Adrenal gland (tissue), 5 donors: ENCODE measurements at regions not wholly inside any gene's neighbourhood (a gene's known extent, or its start where the extent isn't known, plus 50 kb on each side); places are given as distances from the start of the nearest gene placed in this dataset.
"Not testable (repeated sequence)": the region's sequence is repeated elsewhere in the genome, so short reads cannot be mapped to it uniquely, and the experiment has no call there.

Experiments used
- CTCF ChIP-seq, 6 experiments: fragments of 450-650 bp in 4 of 6; fragments of 200-600 bp in 2 of 6; sonication (generic) in 1 of 6; IDR thresholded peaks; 1 replicate in 5 of 6; 2 replicates in 1 of 6; pipeline versions ENCODE4 v1.5.1 to v1.8.0; 2016 to 2021; ENCODE audit warnings: antibody characterized with exemption in 6 of 6, mild to moderate bottlenecking in 2 of 6, moderate library complexity in 1 of 6
- POLR2A ChIP-seq, 2 donors: fragments of 450-650 bp; IDR thresholded peaks; one replicate each; pipeline ENCODE4 v1.6.1; 2017; ENCODE audit warnings: antibody characterized with exemption in 2 of 2, mild to moderate bottlenecking in 2 of 2, moderate library complexity in 1 of 2
- donor health status: DM: no; HTN: no; CAD: no.

- TF ChIP-seq POLR2A (IDR thresholded peaks at IDR 0.05) = not testable (repeated sequence)
- TF ChIP-seq CTCF (IDR thresholded peaks at IDR 0.05) = peak; percentile 88 to 97 (median 94)
Observed at GRCh38 chr20:40968816-40969562, 59.6 kb upstream of the TOP1 start.
